Esophagus squamous epithelium (tissue), 4 donors: ENCODE measurements at regions not wholly inside any gene's neighbourhood (a gene's known extent, or its start where the extent isn't known, plus 50 kb on each side); places are given as distances from the start of the nearest gene placed in this dataset.

Source experiments
- CTCF ChIP-seq, 6 experiments: fragments of 450-650 bp in 4 of 6; fragments of 200-600 bp in 2 of 6; sonication (generic) in 2 of 6; IDR thresholded peaks; one replicate each; pipeline ENCODE4 v1.5.1; 2016 to 2019; ENCODE audit warnings: antibody characterized with exemption in 6 of 6, mild to moderate bottlenecking in 4 of 6, moderate library complexity in 4 of 6
- POLR2A ChIP-seq, 4 donors: fragments of 450-650 bp; IDR thresholded peaks; one replicate each; pipeline ENCODE4 v1.6.1; 2017; ENCODE audit warnings: antibody characterized with exemption in 4 of 4, mild to moderate bottlenecking in 4 of 4, moderate library complexity in 3 of 4

- TF ChIP-seq CTCF (IDR thresholded peaks at IDR 0.05) (no peak), POLR2A (IDR thresholded peaks at IDR 0.05) (no peak)
Observed at GRCh38 chr7:51635775-51636174, 319.2 kb upstream of the COBL start.
